ENCODE measurements at regions not wholly inside any gene's neighbourhood (a gene's known extent, or its start where the extent isn't known, plus 50 kb on each side); places are given as distances from the start of the nearest gene placed in this dataset.

GRCh38 chr20:16916165-16916564, 168.0 kb downstream of the OTOR start:
- no peaks in the 10 kb centered on the region for H3K36me3 ChIP-seq (ENCODE audit: control insufficient read depth in 2 of 2, extremely low read depth in 1 of 2, insufficient read depth in 2 of 2, low read length in 2 of 2)
- H3K27ac ChIP-seq (ENCODE audit: control insufficient read depth, insufficient read depth, low read length), result no peak overlapping the region
- FAIRE-seq, result no peak
- dilution Hi-C loops (cut with MboI; ENCODE audit: extremely low pct_ligation_motif_present, low sequenced_read_pairs), result no loop called here
- no peaks in the 10 kb centered on the region for H3K79me2 ChIP-seq (ENCODE audit: control insufficient read depth, insufficient read depth, low read length)
- no peaks in the 10 kb centered on the region for H3K27me3 ChIP-seq (ENCODE audit: control insufficient read depth, extremely low read depth, insufficient read depth, low read length)
- H4K20me1 ChIP-seq (ENCODE audit: control insufficient read depth, extremely low read depth, insufficient read depth, low read length), result no peaks in the 10 kb centered on the region
- no peak overlapping the region for H3K4me2 ChIP-seq (ENCODE audit: control insufficient read depth, extremely low read depth, insufficient read depth, low read depth, low read length)
- H3K4me1 ChIP-seq (ENCODE audit: control insufficient read depth, extremely low read depth, insufficient read depth, low read length), result no peaks in the 10 kb centered on the region
- H3K9me1 ChIP-seq (ENCODE audit: control insufficient read depth, extremely low read depth, insufficient read depth, low read length), result no peaks in the 10 kb centered on the region
- no peak for DNase-seq (ENCODE audit: low read depth, low spot score)
- H3K9me3 ChIP-seq (ENCODE audit: control insufficient read depth, low read depth, low read length), result peaks cover 2% of the 10 kb centered on the region
- TF ChIP-seq EZH2 (IDR thresholded peaks at IDR 0.05; ENCODE audit: low read length) (no peak), CTCF (optimal IDR thresholded peaks at IDR 0.05 in 1 of 3, IDR thresholded peaks at IDR 0.05 in 1 of 3, conservative IDR thresholded peaks at IDR 0.05 in 1 of 3; ENCODE audit: extremely low read depth in 1 of 3, insufficient read depth in 2 of 3, low read length in 3 of 3) (no peak)
- no peak overlapping the region for H3K4me3 ChIP-seq (ENCODE audit: control insufficient read depth in 2 of 3, extremely low read depth in 1 of 3, insufficient read depth in 2 of 3, low read depth in 1 of 3, low read length in 3 of 3)
- no peak overlapping the region for H2AFZ ChIP-seq (ENCODE audit: control insufficient read depth, low read length)
- H3K9ac ChIP-seq (ENCODE audit: control insufficient read depth, extremely low read depth, insufficient read depth, low read length), result no peak overlapping the region

GRCh38 chr20:16917636-16918035, 169.5 kb downstream of the OTOR start:
- TF ChIP-seq EZH2 (IDR thresholded peaks at IDR 0.05; ENCODE audit: low read length) (no peak), CTCF (optimal IDR thresholded peaks at IDR 0.05 in 1 of 3, IDR thresholded peaks at IDR 0.05 in 1 of 3, conservative IDR thresholded peaks at IDR 0.05 in 1 of 3; ENCODE audit: extremely low read depth in 1 of 3, insufficient read depth in 2 of 3, low read length in 3 of 3) (no peak)
- Histone ChIP-seq H3K36me3 (ENCODE audit: control insufficient read depth in 2 of 2, extremely low read depth in 1 of 2, insufficient read depth in 2 of 2, low read length in 2 of 2) (no peaks in the 10 kb centered on the region), H3K27me3 (ENCODE audit: control insufficient read depth, extremely low read depth, insufficient read depth, low read length) (no peaks in the 10 kb centered on the region), H3K9ac (ENCODE audit: control insufficient read depth, extremely low read depth, insufficient read depth, low read length) (no peak overlapping the region), H4K20me1 (ENCODE audit: control insufficient read depth, extremely low read depth, insufficient read depth, low read length) (no peaks in the 10 kb centered on the region), H3K4me3 (ENCODE audit: control insufficient read depth in 2 of 3, extremely low read depth in 1 of 3, insufficient read depth in 2 of 3, low read depth in 1 of 3, low read length in 3 of 3) (no peak overlapping the region), H3K9me1 (ENCODE audit: control insufficient read depth, extremely low read depth, insufficient read depth, low read length) (no peaks in the 10 kb centered on the region), H3K4me1 (ENCODE audit: control insufficient read depth, extremely low read depth, insufficient read depth, low read length) (no peaks in the 10 kb centered on the region), H3K27ac (ENCODE audit: control insufficient read depth, insufficient read depth, low read length) (no peak overlapping the region), H2AFZ (ENCODE audit: control insufficient read depth, low read length) (no peak overlapping the region), H3K9me3 (ENCODE audit: control insufficient read depth, low read depth, low read length) (peaks cover 2% of the 10 kb centered on the region), H3K4me2 (ENCODE audit: control insufficient read depth, extremely low read depth, insufficient read depth, low read depth, low read length) (no peak overlapping the region), H3K79me2 (ENCODE audit: control insufficient read depth, insufficient read depth, low read length) (no peaks in the 10 kb centered on the region)
- DNase-seq (ENCODE audit: low read depth, low spot score), result no peak
- FAIRE-seq, result no peak
- dilution Hi-C loops (cut with MboI; ENCODE audit: extremely low pct_ligation_motif_present, low sequenced_read_pairs), result no loop called here

Measured in keratinocyte (primary cell).